Bronchial epithelial cell (primary cell): ENCODE measurements at regions not wholly inside any gene's neighbourhood (a gene's known extent, or its start where the extent isn't known, plus 50 kb on each side); places are given as distances from the start of the nearest gene placed in this dataset.

Experiments
- DNase-seq: peaks from one replicate; pipeline ENCODE4 v3.0.0-alpha.2; 2010; ENCODE audit warnings: low read depth
- FAIRE-seq: peaks from 2 replicates; lab custom pipeline; 2011; peaks lifted over from hg19 to GRCh38; lab: Jason Lieb, UNC
- H3K27me3 ChIP-seq: 2 replicates; pipeline ENCODE4 v1.5.1; 2011; ENCODE audit warnings: low read length; ENCODE audit not compliant: control insufficient read depth, insufficient read depth
- H3K36me3 ChIP-seq: 2 replicates; pipeline ENCODE4 v1.5.1; 2011; ENCODE audit warnings: low read length; ENCODE audit not compliant: control insufficient read depth, insufficient read depth
- H3K4me3 ChIP-seq: 2 replicates; pipeline ENCODE4 v1.5.1; 2011; ENCODE audit warnings: mild to moderate bottlenecking, low read depth, low read length, control low read depth
- CTCF ChIP-seq: IDR thresholded peaks from 2 replicates; pipeline ENCODE4 v1.5.1; 2011; ENCODE audit warnings: mild to moderate bottlenecking, moderate library complexity, low read length, control low read depth, inconsistent platforms; ENCODE audit not compliant: insufficient read depth, severe bottlenecking

- Histone ChIP-seq H3K27me3 (no peaks in the 10 kb centered on the region), H3K36me3 (no peaks in the 10 kb centered on the region), H3K4me3 (no peak overlapping the region)
- TF ChIP-seq CTCF = no peak
- FAIRE-seq = no peak
- DNase-seq = peak; percentile 21
Observed at GRCh38 chr4:111214371-111214770, 591.5 kb upstream of the PITX2 start.

GRCh38 chr4:111215755-111216154 lies 592.9 kb upstream of the PITX2 start:
- no peak for TF ChIP-seq CTCF
- Histone ChIP-seq H3K36me3 (no peaks in the 10 kb centered on the region), H3K4me3 (no peak overlapping the region), H3K27me3 (no peaks in the 10 kb centered on the region)
- no peak for DNase-seq
- FAIRE-seq = no peak

GRCh38 chr4:111216791-111217190 lies 593.9 kb upstream of the PITX2 start:
- Histone ChIP-seq H3K36me3 (no peaks in the 10 kb centered on the region), H3K4me3 (no peak overlapping the region), H3K27me3 (no peaks in the 10 kb centered on the region)
- DNase-seq (no peak), FAIRE-seq (no peak)
- no peak for TF ChIP-seq CTCF

- H3K4me3 ChIP-seq = no peak overlapping the region
- H3K27me3 ChIP-seq = no peaks in the 10 kb centered on the region
- TF ChIP-seq CTCF = no peak
- DNase-seq (no peak), FAIRE-seq (no peak)
- no peaks in the 10 kb centered on the region for H3K36me3 ChIP-seq
Observed at GRCh38 chr4:111221371-111221770, 598.5 kb upstream of the PITX2 start.

GRCh38 chr4:111228396-111228795 lies 605.5 kb upstream of the PITX2 start:
- no peak for TF ChIP-seq CTCF
- DNase-seq = no peak

GRCh38 chr4:111228874-111229273 lies 606.0 kb upstream of the PITX2 start:
- Histone ChIP-seq H3K4me3 (no peak overlapping the region), H3K27me3 (no peaks in the 10 kb centered on the region), H3K36me3 (no peaks in the 10 kb centered on the region)
- no peak for FAIRE-seq
- no peak for TF ChIP-seq CTCF
- peak; percentile 20 for DNase-seq

More at GRCh38 chr4:111228396-111228795, 605.5 kb upstream of the PITX2 start:
- FAIRE-seq = no peak
- Histone ChIP-seq H3K36me3 (no peaks in the 10 kb centered on the region), H3K27me3 (no peaks in the 10 kb centered on the region), H3K4me3 (no peak overlapping the region)
